Astrocyte (in vitro differentiated cells and primary cell): ENCODE measurements at regions not wholly inside any gene's neighbourhood (a gene's known extent, or its start where the extent isn't known, plus 50 kb on each side); places are given as distances from the start of the nearest gene placed in this dataset.
A peak's percentile ranks its signal among the peaks of the same experiment; 100 is the strongest.

Experiments used
- EZH2 ChIP-seq: IDR thresholded peaks from 2 replicates; pipeline ENCODE4 v1.6.1; 2012; ENCODE audit warnings: mild to moderate bottlenecking, low read length, inconsistent platforms; ENCODE audit not compliant: insufficient read depth
- TF ChIP-seq, protein P1 (sequence below): IDR thresholded peaks from 2 replicates; pipeline ENCODE4 v1.5.1; 2011; ENCODE audit warnings: low read depth, mild to moderate bottlenecking, inconsistent platforms, low read length, moderate library complexity; ENCODE audit not compliant: insufficient read depth

- TF ChIP-seq EZH2: no peak
- TF ChIP-seq, protein P1, sequence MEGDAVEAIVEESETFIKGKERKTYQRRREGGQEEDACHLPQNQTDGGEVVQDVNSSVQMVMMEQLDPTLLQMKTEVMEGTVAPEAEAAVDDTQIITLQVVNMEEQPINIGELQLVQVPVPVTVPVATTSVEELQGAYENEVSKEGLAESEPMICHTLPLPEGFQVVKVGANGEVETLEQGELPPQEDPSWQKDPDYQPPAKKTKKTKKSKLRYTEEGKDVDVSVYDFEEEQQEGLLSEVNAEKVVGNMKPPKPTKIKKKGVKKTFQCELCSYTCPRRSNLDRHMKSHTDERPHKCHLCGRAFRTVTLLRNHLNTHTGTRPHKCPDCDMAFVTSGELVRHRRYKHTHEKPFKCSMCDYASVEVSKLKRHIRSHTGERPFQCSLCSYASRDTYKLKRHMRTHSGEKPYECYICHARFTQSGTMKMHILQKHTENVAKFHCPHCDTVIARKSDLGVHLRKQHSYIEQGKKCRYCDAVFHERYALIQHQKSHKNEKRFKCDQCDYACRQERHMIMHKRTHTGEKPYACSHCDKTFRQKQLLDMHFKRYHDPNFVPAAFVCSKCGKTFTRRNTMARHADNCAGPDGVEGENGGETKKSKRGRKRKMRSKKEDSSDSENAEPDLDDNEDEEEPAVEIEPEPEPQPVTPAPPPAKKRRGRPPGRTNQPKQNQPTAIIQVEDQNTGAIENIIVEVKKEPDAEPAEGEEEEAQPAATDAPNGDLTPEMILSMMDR: peak; percentile 90
Measured at GRCh38 chr9:90102292-90102901, 497.6 kb downstream of the GADD45G start.
